ENCODE measurements at regions not wholly inside any gene's neighbourhood (a gene's known extent, or its start where the extent isn't known, plus 50 kb on each side); places are given as distances from the start of the nearest gene placed in this dataset.

GRCh38 chr16:86202760-86203426 lies 303.9 kb downstream of the IRF8 start:
- Histone ChIP-seq H2AFZ (ENCODE audit: insufficient read depth, low read depth, low read length, poor library complexity, severe bottlenecking) (no peak overlapping the region), H3K27ac (ENCODE audit: low read depth in 1 of 2, low read length in 2 of 2) (no peak overlapping the region), H3K4me3 (replicated peaks in 1 of 3; ENCODE audit: low read depth in 2 of 3, low read length in 3 of 3) (no peak overlapping the region), H3K27me3 (ENCODE audit: control insufficient read depth in 2 of 2, insufficient read depth in 2 of 2, low read length in 2 of 2) (peaks cover 13 to 33% of the 10 kb centered on the region in 2 donors), H3K4me2 (replicated peaks; ENCODE audit: extremely low read depth, low read length, poor library complexity, severe bottlenecking) (no peak overlapping the region), H3K79me2 (ENCODE audit: insufficient read depth, low read length) (no peaks in the 10 kb centered on the region), H4K20me1 (ENCODE audit: insufficient read depth, low read length) (no peaks in the 10 kb centered on the region), H3K9ac (ENCODE audit: insufficient read depth, low read length, poor library complexity, severe bottlenecking) (no peak overlapping the region), H3K4me1 (ENCODE audit: control insufficient read depth in 1 of 2, insufficient read depth in 2 of 2, low read length in 2 of 2) (no peaks in the 10 kb centered on the region), H3K36me3 (replicated peaks in 1 of 2; ENCODE audit: control insufficient read depth in 1 of 2, insufficient read depth in 2 of 2, low read length in 2 of 2) (no peaks in the 10 kb centered on the region), H3K9me3 (replicated peaks in 1 of 2; ENCODE audit: control insufficient read depth in 1 of 2, insufficient read depth in 1 of 2, low read length in 2 of 2) (no peaks in the 10 kb centered on the region)
- H3K27ac Mint-ChIP-seq = no peak overlapping the region
- intact Hi-C loops (cut with micrococcal nuclease) = no loop called here
- no peak overlapping the region for H3K4me3 Mint-ChIP-seq
- no peak for DNase-seq
- H3K4me1 Mint-ChIP-seq = no peaks in the 10 kb centered on the region
- peaks cover 0 to 14% (median 0%) of the 10 kb centered on the region in 7 donors for H3K9me3 Mint-ChIP-seq
- no peaks in the 10 kb centered on the region for H3K36me3 Mint-ChIP-seq
- WGBS (ENCODE audit: insufficient coverage) = 75% methylated on average over 2 of the region's 11 CpGs
- no peak for TF ChIP-seq CTCF (IDR thresholded peaks at IDR 0.05)
- H3K27me3 Mint-ChIP-seq (ENCODE audit: low read depth in 3 of 3) = peaks cover 36 to 55% (median 41%) of the 10 kb centered on the region in 3 donors

GRCh38 chr16:86203557-86204275 lies 304.8 kb downstream of the IRF8 start:
- H3K4me1 ChIP-seq (ENCODE audit: control insufficient read depth in 1 of 2, insufficient read depth in 2 of 2, low read length in 2 of 2) = no peaks in the 10 kb centered on the region
- no peak for DNase-seq
- H3K9me3 Mint-ChIP-seq = peaks cover 0 to 10% (median 0%) of the 10 kb centered on the region in 7 donors
- peaks cover 30 to 48% (median 35%) of the 10 kb centered on the region in 3 donors for H3K27me3 Mint-ChIP-seq (ENCODE audit: low read depth in 3 of 3)
- H3K9ac ChIP-seq (ENCODE audit: insufficient read depth, low read length, poor library complexity, severe bottlenecking) = no peak overlapping the region
- intact Hi-C loops (cut with micrococcal nuclease) = no loop called here
- 82% methylated on average over 8 of the region's 19 CpGs for WGBS (ENCODE audit: insufficient coverage)
- no peak overlapping the region for H3K4me3 Mint-ChIP-seq
- TF ChIP-seq CTCF (IDR thresholded peaks at IDR 0.05) = no peak
- no peak overlapping the region for H2AFZ ChIP-seq (ENCODE audit: insufficient read depth, low read depth, low read length, poor library complexity, severe bottlenecking)
- no peaks in the 10 kb centered on the region for H4K20me1 ChIP-seq (ENCODE audit: insufficient read depth, low read length)
- H3K4me2 ChIP-seq (replicated peaks; ENCODE audit: extremely low read depth, low read length, poor library complexity, severe bottlenecking) = no peak overlapping the region
- no peaks in the 10 kb centered on the region for H3K9me3 ChIP-seq (replicated peaks in 1 of 2; ENCODE audit: control insufficient read depth in 1 of 2, insufficient read depth in 1 of 2, low read length in 2 of 2)
- peaks cover 8 to 25% of the 10 kb centered on the region in 2 donors for H3K27me3 ChIP-seq (ENCODE audit: control insufficient read depth in 2 of 2, insufficient read depth in 2 of 2, low read length in 2 of 2)
- no peaks in the 10 kb centered on the region for H3K79me2 ChIP-seq (ENCODE audit: insufficient read depth, low read length)
- no peak overlapping the region for H3K27ac Mint-ChIP-seq
- H3K36me3 ChIP-seq (replicated peaks in 1 of 2; ENCODE audit: control insufficient read depth in 1 of 2, insufficient read depth in 2 of 2, low read length in 2 of 2) = no peaks in the 10 kb centered on the region
- H3K4me3 ChIP-seq (replicated peaks in 1 of 3; ENCODE audit: low read depth in 2 of 3, low read length in 3 of 3) = no peak overlapping the region
- H3K4me1 Mint-ChIP-seq = no peaks in the 10 kb centered on the region
- no peaks in the 10 kb centered on the region for H3K36me3 Mint-ChIP-seq
- H3K27ac ChIP-seq (ENCODE audit: low read depth in 1 of 2, low read length in 2 of 2) = no peak overlapping the region
